Prostate gland (tissue), 2 donors: ENCODE measurements at regions not wholly inside any gene's neighbourhood (a gene's known extent, or its start where the extent isn't known, plus 50 kb on each side); places are given as distances from the start of the nearest gene placed in this dataset.

ENCODE experiments used
- DNase-seq: peaks from one replicate; pipeline ENCODE4 v3.0.0-alpha.2; 2019; ENCODE audit warnings: low spot score
- H3K27ac ChIP-seq, 2 donors: fragments of 200-600 bp; sonication (generic); 2 replicates each; pipeline ENCODE4 v1.5.1; 2017 to 2019
- H3K27me3 ChIP-seq: fragments of 200-600 bp; sonication (generic); replicated peaks from 2 replicates; pipeline ENCODE4 v1.5.1; 2019; ENCODE audit not compliant: insufficient read depth
- H3K36me3 ChIP-seq, 2 donors: fragments of 200-600 bp; sonication (generic); 1 replicate in 1 of 2; 2 replicates in 1 of 2; pipeline versions ENCODE4 v1.5.1 to v1.8.1; 2017 to 2019
- H3K4me1 ChIP-seq: fragments of 200-600 bp; sonication (generic); replicated peaks from 2 replicates; pipeline ENCODE4 v1.5.1; 2019
- H3K4me3 ChIP-seq, 2 donors: fragments of 200-600 bp; sonication (generic); 2 replicates each; pipeline ENCODE4 v1.5.1; 2017 to 2019
- H3K9me3 ChIP-seq: fragments of 200-600 bp; sonication (generic); 2 replicates; pipeline ENCODE4 v1.5.1; 2017
- CTCF ChIP-seq, 4 experiments: fragments of 200-600 bp in 2 of 4; fragments of 450-650 bp in 2 of 4; sonication (generic) in 2 of 4; IDR thresholded peaks; 1 replicate in 3 of 4; 2 replicates in 1 of 4; pipeline ENCODE4 v1.5.1; 2016 to 2019; ENCODE audit warnings: antibody characterized with exemption in 4 of 4, mild to moderate bottlenecking in 2 of 4, moderate library complexity in 2 of 4
- POLR2A ChIP-seq: fragments of 450-650 bp; IDR thresholded peaks from one replicate; pipeline ENCODE4 v1.6.1; 2016; ENCODE audit warnings: antibody characterized with exemption, mild to moderate bottlenecking
- POLR2AphosphoS5 ChIP-seq: sonication (generic); formaldehyde crosslinking; IDR thresholded peaks from one replicate; pipeline ENCODE4 v1.6.1; 2017; ENCODE audit warnings: antibody characterized with exemption
- WGBS: methylation state at CpG from one replicate; pipeline ENCODE4 v1.1.5; 2018; 5-methylcytosine and 5-hydroxymethylcytosine counted together
- intact Hi-C: fragments of 100-400 bp; cut with DNase I; formaldehyde crosslinking; loops from one replicate; pipeline ENCODE4 v1.14.2; 2022

GRCh38 chr1:189351960-189352359 lies 1125.7 kb downstream of the BRINP3 start:
- Histone ChIP-seq H3K27ac (no peak overlapping the region), H3K4me3 (no peak overlapping the region), H3K9me3 (no peaks in the 10 kb centered on the region), H3K36me3 (no peaks in the 10 kb centered on the region), H3K4me1 (no peaks in the 10 kb centered on the region), H3K27me3 (no peaks in the 10 kb centered on the region)
- TF ChIP-seq POLR2AphosphoS5, result no peak
- no peak for TF ChIP-seq POLR2A
- TF ChIP-seq CTCF (IDR thresholded peaks at IDR 0.05), result no peak
- WGBS, result 44% methylated on average over 1 of the region's 1 CpG
- intact Hi-C loops, result no loop called here
- no peak for DNase-seq

DNA sequence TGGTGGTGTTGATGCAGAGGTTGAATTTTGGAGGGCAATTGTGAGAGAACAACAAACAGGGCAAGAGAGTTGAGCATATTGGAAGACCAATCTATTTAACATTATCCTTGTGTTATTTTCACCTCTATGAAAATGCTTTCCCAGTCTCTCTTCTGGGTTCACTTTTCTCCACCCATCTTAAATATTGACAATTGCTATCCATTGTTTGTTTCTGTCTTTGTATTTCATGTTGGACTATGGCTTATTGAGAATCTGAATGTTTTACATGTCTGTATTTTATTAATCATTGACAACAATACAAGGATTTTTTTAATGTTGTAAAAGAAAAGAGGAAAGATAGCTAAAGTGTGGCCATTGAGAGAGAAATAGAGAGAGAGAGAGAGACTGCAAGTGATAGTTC lies 1121.5 kb downstream of the BRINP3 start:
- no peaks in the 10 kb centered on the region for H3K36me3 ChIP-seq
- DNase-seq, result no peak
- no peaks in the 10 kb centered on the region for H3K9me3 ChIP-seq
- no peak overlapping the region for H3K4me3 ChIP-seq
- no peaks in the 10 kb centered on the region for H3K27me3 ChIP-seq
- intact Hi-C loops, result no loop called here
- no peaks in the 10 kb centered on the region for H3K4me1 ChIP-seq
- TF ChIP-seq CTCF (IDR thresholded peaks at IDR 0.05) (no peak), POLR2A (no peak), POLR2AphosphoS5 (no peak)
- no peak overlapping the region for H3K27ac ChIP-seq

DNA sequence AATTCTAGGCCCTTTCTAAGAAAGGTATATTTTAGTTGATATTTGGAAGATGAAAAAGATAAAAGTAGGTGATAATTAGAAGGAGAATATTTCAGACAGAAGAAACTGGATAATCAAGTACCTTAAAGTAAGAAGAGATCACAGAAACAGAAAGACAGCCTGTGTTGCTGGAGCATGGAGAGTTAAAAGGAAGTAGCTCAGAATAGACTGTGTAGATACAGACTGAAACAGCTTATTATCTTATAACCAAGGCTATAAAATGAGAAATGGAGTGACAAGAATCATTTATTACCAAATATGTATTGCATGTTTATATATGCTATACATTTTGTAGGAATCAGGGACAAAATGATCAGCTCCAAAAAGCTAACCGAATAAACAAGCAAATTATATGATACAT lies 1120.3 kb downstream of the BRINP3 start:
- Histone ChIP-seq H3K9me3 (no peaks in the 10 kb centered on the region), H3K4me3 (no peak overlapping the region), H3K4me1 (no peaks in the 10 kb centered on the region), H3K27ac (no peak overlapping the region), H3K27me3 (no peaks in the 10 kb centered on the region), H3K36me3 (no peaks in the 10 kb centered on the region)
- no peak for TF ChIP-seq POLR2A
- TF ChIP-seq POLR2AphosphoS5, result no peak
- TF ChIP-seq CTCF (IDR thresholded peaks at IDR 0.05), result no peak
- no peak for DNase-seq
- 76% methylated on average over 1 of the region's 1 CpG for WGBS
- intact Hi-C loops, result no loop called here

- no peak for TF ChIP-seq POLR2A
- TF ChIP-seq CTCF (IDR thresholded peaks at IDR 0.05), result no peak
- TF ChIP-seq POLR2AphosphoS5, result no peak
- Histone ChIP-seq H3K36me3 (no peaks in the 10 kb centered on the region), H3K9me3 (no peaks in the 10 kb centered on the region), H3K27me3 (no peaks in the 10 kb centered on the region), H3K4me3 (no peak overlapping the region), H3K4me1 (no peaks in the 10 kb centered on the region), H3K27ac (no peak overlapping the region)
- intact Hi-C loops, result no loop called here
- no peak for DNase-seq
Measured at GRCh38 chr1:189369612-189370011, 1108.1 kb downstream of the BRINP3 start.

GRCh38 chr1:189374816-189375215 lies 1102.8 kb downstream of the BRINP3 start:
- H3K36me3 ChIP-seq, result no peaks in the 10 kb centered on the region
- no peaks in the 10 kb centered on the region for H3K4me1 ChIP-seq
- intact Hi-C loops, result no loop called here
- no peak for DNase-seq
- H3K4me3 ChIP-seq, result no peak overlapping the region
- WGBS, result 44% methylated on average over 3 of the region's 3 CpGs
- no peaks in the 10 kb centered on the region for H3K27me3 ChIP-seq
- H3K27ac ChIP-seq, result no peak overlapping the region
- no peak for TF ChIP-seq CTCF (IDR thresholded peaks at IDR 0.05)
- no peak for TF ChIP-seq POLR2A
- TF ChIP-seq POLR2AphosphoS5, result no peak
- no peaks in the 10 kb centered on the region for H3K9me3 ChIP-seq
